SJCRH30 (cell line): ENCODE measurements at regions not wholly inside any gene's neighbourhood (a gene's known extent, or its start where the extent isn't known, plus 50 kb on each side); places are given as distances from the start of the nearest gene placed in this dataset.

Experiments used
- DNase-seq, 2 experiments: peaks; one replicate each; pipeline ENCODE4 v3.0.0-alpha.2; 2015 to 2020
- H3K27ac ChIP-seq: fragments of 250-450 bp; sonication (Bioruptor Pico); 2 replicates; pipeline ENCODE4 v1.5.1; 2020; ENCODE audit warnings: mild to moderate bottlenecking, moderate library complexity
- H3K27me3 ChIP-seq: fragments of 250-450 bp; sonication (Bioruptor Pico); 2 replicates; pipeline ENCODE4 v1.5.1; 2020; ENCODE audit warnings: mild to moderate bottlenecking, moderate library complexity
- H3K36me3 ChIP-seq: fragments of 250-450 bp; sonication (Bioruptor Pico); 2 replicates; pipeline ENCODE4 v1.5.1; 2020; ENCODE audit warnings: mild to moderate bottlenecking, moderate library complexity
- H3K4me1 ChIP-seq: fragments of 250-450 bp; sonication (Bioruptor Pico); 2 replicates; pipeline ENCODE4 v1.5.1; 2020; ENCODE audit warnings: mild to moderate bottlenecking, moderate library complexity
- H3K4me3 ChIP-seq: fragments of 250-450 bp; sonication (Bioruptor Pico); 2 replicates; pipeline ENCODE4 v1.5.1; 2020; ENCODE audit warnings: mild to moderate bottlenecking, moderate library complexity
- H3K9me3 ChIP-seq: fragments of 250-450 bp; sonication (Bioruptor Pico); replicated peaks from 2 replicates; pipeline ENCODE4 v1.5.1; 2020; ENCODE audit warnings: mild to moderate bottlenecking, moderate library complexity

- Histone ChIP-seq H3K4me3 (no peak overlapping the region), H3K36me3 (no peaks in the 10 kb centered on the region), H3K4me1 (peaks cover 19% of the 10 kb centered on the region), H3K27me3 (no peaks in the 10 kb centered on the region), H3K27ac (peak overlapping the region; percentile 18; the same call in 1 of the 2 replicates), H3K9me3 (0 out of 2 replicates have a peak, but pooled peaks cover 3% of the 10 kb centered on the region)
- DNase-seq = peak; percentile 92 to 96
These were observed 92.3 kb downstream of the EDN3 start for GRCh38 chr20:59392736-59393135.

- no peaks in the 10 kb centered on the region for H3K36me3 ChIP-seq
- H3K27me3 ChIP-seq = no peaks in the 10 kb centered on the region
- H3K4me1 ChIP-seq = peaks cover 22% of the 10 kb centered on the region
- H3K4me3 ChIP-seq = no peak overlapping the region
- H3K27ac ChIP-seq = no peak overlapping the region; the same call in 1 of the 2 replicates
- no peak for DNase-seq
- H3K9me3 ChIP-seq = 0 out of 2 replicates have a peak, but pooled peaks cover 3% of the 10 kb centered on the region
These were observed 92.7 kb downstream of the EDN3 start for GRCh38 chr20:59393142-59393541.

- DNase-seq = no peak
- Histone ChIP-seq H3K4me1 (peaks cover 31% of the 10 kb centered on the region), H3K27ac (no peak overlapping the region), H3K36me3 (no peaks in the 10 kb centered on the region), H3K27me3 (no peaks in the 10 kb centered on the region), H3K4me3 (no peak overlapping the region), H3K9me3 (0 out of 2 replicates have a peak, but pooled peaks cover 3% of the 10 kb centered on the region)
These were observed 95.3 kb downstream of the EDN3 start for GRCh38 chr20:59395729-59396128.

- Histone ChIP-seq H3K4me1 (peaks cover 37% of the 10 kb centered on the region), H3K27me3 (no peaks in the 10 kb centered on the region), H3K4me3 (no peak overlapping the region), H3K9me3 (no peaks in the 10 kb centered on the region), H3K36me3 (no peaks in the 10 kb centered on the region), H3K27ac (no peak overlapping the region; the same call in 1 of the 2 replicates)
- DNase-seq = peak in 1 of 2 experiments; percentile 68
These were observed 98.3 kb downstream of the EDN3 start for GRCh38 chr20:59398537-59399205.

- H3K27ac ChIP-seq = no peak overlapping the region
- no peak overlapping the region for H3K4me3 ChIP-seq
- no peaks in the 10 kb centered on the region for H3K27me3 ChIP-seq
- DNase-seq = no peak
- H3K36me3 ChIP-seq = no peaks in the 10 kb centered on the region
- no peaks in the 10 kb centered on the region for H3K9me3 ChIP-seq
- peaks cover 45% of the 10 kb centered on the region for H3K4me1 ChIP-seq
These were observed 99.2 kb downstream of the EDN3 start for GRCh38 chr20:59399426-59400099.

- Histone ChIP-seq H3K4me3 (no peak overlapping the region), H3K27me3 (no peaks in the 10 kb centered on the region), H3K36me3 (no peaks in the 10 kb centered on the region), H3K9me3 (no peaks in the 10 kb centered on the region), H3K4me1 (peaks cover 56% of the 10 kb centered on the region), H3K27ac (no peak overlapping the region)
- DNase-seq = no peak
These were observed 100.3 kb downstream of the EDN3 start for GRCh38 chr20:59400708-59401107.

GRCh38 chr20:59402681-59403080, 102.3 kb downstream of the EDN3 start:
- H3K27ac ChIP-seq = peak overlapping the region; percentile 74
- H3K4me3 ChIP-seq = peak overlapping the region; percentile 40

GRCh38 chr20:59403261-59403961, 103.0 kb downstream of the EDN3 start:
- DNase-seq = peak; percentile 85 to 95
- H3K27ac ChIP-seq = peak overlapping the region; percentile 74
- peak overlapping the region; percentile 40 for H3K4me3 ChIP-seq
- no peaks in the 10 kb centered on the region for H3K9me3 ChIP-seq
- H3K36me3 ChIP-seq = no peaks in the 10 kb centered on the region
- no peaks in the 10 kb centered on the region for H3K27me3 ChIP-seq
- H3K4me1 ChIP-seq = peaks cover 56% of the 10 kb centered on the region

More at GRCh38 chr20:59402681-59403080, 102.3 kb downstream of the EDN3 start:
- H3K9me3 ChIP-seq = no peaks in the 10 kb centered on the region
- no peaks in the 10 kb centered on the region for H3K36me3 ChIP-seq
- no peaks in the 10 kb centered on the region for H3K27me3 ChIP-seq
- peak; percentile 74 to 90 for DNase-seq
- H3K4me1 ChIP-seq = peaks cover 62% of the 10 kb centered on the region

GRCh38 chr20:59403962-59404314, 103.5 kb downstream of the EDN3 start:
- Histone ChIP-seq H3K27me3 (no peaks in the 10 kb centered on the region), H3K4me1 (peaks cover 50% of the 10 kb centered on the region), H3K4me3 (peak overlapping the region; percentile 40), H3K27ac (peak overlapping the region; percentile 74), H3K36me3 (no peaks in the 10 kb centered on the region), H3K9me3 (no peaks in the 10 kb centered on the region)
- no peak for DNase-seq

- Histone ChIP-seq H3K27me3 (no peaks in the 10 kb centered on the region), H3K4me3 (no peak overlapping the region)
- no peak for DNase-seq
These were observed 104.3 kb downstream of the EDN3 start for GRCh38 chr20:59404749-59405148.

GRCh38 chr20:59405226-59406200, 105.1 kb downstream of the EDN3 start:
- Histone ChIP-seq H3K4me1 (peaks cover 50% of the 10 kb centered on the region), H3K27ac (peak overlapping the region; percentile 52), H3K4me3 (no peak overlapping the region)

More at GRCh38 chr20:59404749-59405148, 104.3 kb downstream of the EDN3 start:
- no peak overlapping the region for H3K27ac ChIP-seq
- H3K36me3 ChIP-seq = no peaks in the 10 kb centered on the region
- peaks cover 50% of the 10 kb centered on the region for H3K4me1 ChIP-seq
- H3K9me3 ChIP-seq = no peaks in the 10 kb centered on the region

GRCh38 chr20:59406446-59406845, 106.0 kb downstream of the EDN3 start:
- H3K27me3 ChIP-seq = no peaks in the 10 kb centered on the region
- peak overlapping the region; percentile 52 for H3K27ac ChIP-seq
- peaks cover 46% of the 10 kb centered on the region for H3K4me1 ChIP-seq
- no peak for DNase-seq
- H3K36me3 ChIP-seq = no peaks in the 10 kb centered on the region
- no peaks in the 10 kb centered on the region for H3K9me3 ChIP-seq
- H3K4me3 ChIP-seq = no peak overlapping the region

More at GRCh38 chr20:59405226-59406200, 105.1 kb downstream of the EDN3 start:
- H3K27me3 ChIP-seq = no peaks in the 10 kb centered on the region
- no peaks in the 10 kb centered on the region for H3K9me3 ChIP-seq
- H3K36me3 ChIP-seq = no peaks in the 10 kb centered on the region
- DNase-seq = peak; percentile 66 to 91

- Histone ChIP-seq H3K27me3 (no peaks in the 10 kb centered on the region), H3K27ac (no peak overlapping the region)
These were observed 110.8 kb downstream of the EDN3 start for GRCh38 chr20:59411170-59411569.

GRCh38 chr20:59411589-59411988, 111.2 kb downstream of the EDN3 start:
- Histone ChIP-seq H3K9me3 (no peaks in the 10 kb centered on the region), H3K27me3 (no peaks in the 10 kb centered on the region), H3K27ac (peak overlapping the region; percentile 21), H3K4me1 (peaks cover 17% of the 10 kb centered on the region), H3K36me3 (no peaks in the 10 kb centered on the region), H3K4me3 (no peak overlapping the region)
- no peak for DNase-seq

More at GRCh38 chr20:59411170-59411569, 110.8 kb downstream of the EDN3 start:
- no peaks in the 10 kb centered on the region for H3K9me3 ChIP-seq
- H3K4me3 ChIP-seq = no peak overlapping the region
- no peaks in the 10 kb centered on the region for H3K36me3 ChIP-seq
- no peak for DNase-seq
- peaks cover 18% of the 10 kb centered on the region for H3K4me1 ChIP-seq
